AG08395 (cell line): ENCODE measurements at regions not wholly inside any gene's neighbourhood (a gene's known extent, or its start where the extent isn't known, plus 50 kb on each side); places are given as distances from the start of the nearest gene placed in this dataset.

Experiments
- DNase-seq: peaks from one replicate; pipeline ENCODE4 v3.0.0; 2012; ENCODE audit warnings: mixed read lengths, low spot score

- DNase-seq: no peak
These were observed 55.0 kb upstream of the RGS5 start for GRCh38 chr1:163257763-163258162.

GRCh38 chr1:163258181-163258580 is 55.5 kb upstream of the RGS5 start:
- peak; percentile 12 for DNase-seq

GRCh38 chr1:163263818-163264655 is 57.7 kb upstream of the NUF2 start:
- DNase-seq: no peak

DNA sequence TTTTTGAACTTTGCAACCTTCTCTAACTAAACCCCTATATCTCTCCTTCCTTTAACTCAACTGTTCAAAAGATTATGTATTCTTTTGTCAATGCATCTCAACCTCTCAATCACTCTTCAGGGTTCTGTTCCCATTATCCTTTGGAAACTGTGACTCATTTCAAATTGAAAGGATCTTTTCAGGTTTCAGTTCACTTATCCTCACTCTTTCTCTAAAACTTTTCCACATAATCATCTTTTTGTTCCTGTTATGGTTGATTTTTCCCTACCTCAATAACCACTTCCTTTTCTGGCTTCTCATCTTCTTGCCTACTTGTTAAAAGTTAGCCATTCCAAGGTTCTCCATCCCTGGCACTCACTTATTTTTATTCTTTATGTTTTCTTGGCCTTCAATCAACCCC is 56.2 kb upstream of the NUF2 start:
- no peak for DNase-seq

DNA sequence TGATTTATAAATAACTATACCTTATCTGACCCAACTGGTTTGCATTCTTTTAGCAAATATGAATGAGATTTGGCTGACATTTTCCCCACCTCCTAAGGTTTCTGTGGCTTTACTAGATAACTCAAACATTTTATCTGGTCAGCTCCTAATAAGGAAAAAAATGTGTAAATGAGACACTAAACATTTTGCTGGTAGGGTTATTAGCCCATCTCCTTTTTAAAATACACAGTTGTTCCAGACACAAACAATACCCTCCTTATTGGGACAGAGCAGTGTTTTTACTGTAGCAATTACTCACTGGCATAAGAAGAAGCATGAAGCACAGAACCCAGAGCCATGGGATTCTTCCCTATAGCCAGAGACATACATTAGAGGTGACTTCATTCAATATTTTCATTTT is 53.8 kb upstream of the NUF2 start:
- DNase-seq: no peak

DNA sequence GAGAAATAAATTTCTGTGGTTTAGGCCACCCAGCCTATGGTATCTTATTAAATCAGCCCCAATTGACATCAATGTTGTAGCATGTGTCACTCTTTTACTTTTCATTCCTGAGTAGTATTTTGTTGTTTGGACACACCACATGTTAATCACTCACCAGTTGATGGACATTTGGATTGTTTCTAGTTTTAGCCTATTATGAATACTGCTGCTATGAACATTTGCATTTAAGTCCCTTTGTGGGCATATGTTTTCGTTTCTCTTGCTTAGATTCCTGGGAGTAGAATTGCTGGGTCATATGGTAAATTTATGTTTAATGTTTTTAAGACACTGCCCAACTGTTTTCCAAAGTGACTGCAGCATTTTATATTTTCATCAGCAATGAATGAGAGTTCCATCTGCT is 50.2 kb upstream of the NUF2 start:
- no peak for DNase-seq
